CD14-positive monocyte (primary cell): ENCODE measurements at regions not wholly inside any gene's neighbourhood (a gene's known extent, or its start where the extent isn't known, plus 50 kb on each side); places are given as distances from the start of the nearest gene placed in this dataset.

Source experiments
- DNase-seq, 3 donors: peaks; one replicate each; pipeline ENCODE4 v3.0.0-alpha.2; 2011 to 2022
- H2AFZ ChIP-seq: 2 replicates; pipeline ENCODE4 v1.6.0; 2012; ENCODE audit warnings: mild to moderate bottlenecking, low read depth, low read length, inconsistent platforms; ENCODE audit not compliant: insufficient read depth, poor library complexity, severe bottlenecking
- H3K27ac ChIP-seq, 2 donors: 1 replicate in 1 of 2; 2 replicates in 1 of 2; pipeline ENCODE4 v1.5.1; 2012 to 2013; ENCODE audit warnings: low read length in 2 of 2, control low read depth in 1 of 2, inconsistent platforms in 1 of 2, low read depth in 1 of 2, mild to moderate bottlenecking in 1 of 2
- H3K27me3 ChIP-seq, 2 donors: one replicate each; pipeline versions ENCODE4 v1.6.0 to v1.6.1; 2011 to 2013; ENCODE audit warnings: low read length in 2 of 2; ENCODE audit not compliant: control insufficient read depth in 2 of 2, insufficient read depth in 2 of 2
- H3K36me3 ChIP-seq, 2 donors: replicated peaks in 1 of 2; 1 replicate in 1 of 2; 2 replicates in 1 of 2; pipeline versions ENCODE4 v1.5.1 to v1.6.1; 2012 to 2013; ENCODE audit warnings: low read length in 2 of 2, control low read depth in 1 of 2, inconsistent platforms in 1 of 2, mild to moderate bottlenecking in 1 of 2; ENCODE audit not compliant: insufficient read depth in 2 of 2, control insufficient read depth in 1 of 2
- H3K4me1 ChIP-seq, 2 donors: 1 replicate in 1 of 2; 2 replicates in 1 of 2; pipeline versions ENCODE4 v1.5.1 to v1.6.1; 2012 to 2013; ENCODE audit warnings: low read length in 2 of 2, control low read depth in 1 of 2, inconsistent platforms in 1 of 2, mild to moderate bottlenecking in 1 of 2, moderate library complexity in 1 of 2; ENCODE audit not compliant: insufficient read depth in 2 of 2, control insufficient read depth in 1 of 2
- H3K4me2 ChIP-seq: replicated peaks from 2 replicates; pipeline ENCODE3; 2012; ENCODE audit warnings: low read length, moderate library complexity, mild to moderate bottlenecking; ENCODE audit not compliant: poor library complexity, severe bottlenecking; ENCODE audit errors: extremely low read depth
- H3K4me3 ChIP-seq, 3 experiments: fragments of 200-600 bp in 1 of 3; sonication (generic) in 1 of 3; replicated peaks in 1 of 3; 1 replicate in 2 of 3; 2 replicates in 1 of 3; pipeline ENCODE4 v1.5.1; 2011 to 2013; ENCODE audit warnings: low read length in 3 of 3, mild to moderate bottlenecking in 3 of 3, control low read depth in 2 of 3, low read depth in 2 of 3, inconsistent platforms in 1 of 3, moderate library complexity in 1 of 3
- H3K79me2 ChIP-seq: 2 replicates; pipeline ENCODE4 v1.6.0; 2012; ENCODE audit warnings: mild to moderate bottlenecking, control low read depth, inconsistent platforms, low read length, moderate library complexity; ENCODE audit not compliant: insufficient read depth
- H3K9ac ChIP-seq: 2 replicates; pipeline ENCODE4 v1.6.0; 2017; ENCODE audit warnings: low read length, mild to moderate bottlenecking; ENCODE audit not compliant: insufficient read depth, poor library complexity, severe bottlenecking
- H3K9me3 ChIP-seq, 2 donors: replicated peaks in 1 of 2; 1 replicate in 1 of 2; 2 replicates in 1 of 2; pipeline versions ENCODE4 v1.5.1 to v1.6.1; 2012 to 2013; ENCODE audit warnings: low read length in 2 of 2, control low read depth in 1 of 2; ENCODE audit not compliant: control insufficient read depth in 1 of 2, insufficient read depth in 1 of 2
- H4K20me1 ChIP-seq: 2 replicates; pipeline ENCODE4 v1.6.0; 2012; ENCODE audit warnings: mild to moderate bottlenecking, low read length, control low read depth, moderate library complexity; ENCODE audit not compliant: insufficient read depth
- H3K27ac Mint-ChIP-seq, 7 donors: one replicate each; pipeline ENCODE4 v1.8.0; 2020; ENCODE audit warnings: mild to moderate bottlenecking in 7 of 7, mixed read lengths in 7 of 7, moderate library complexity in 6 of 7, inconsistent platforms in 2 of 7
- H3K27me3 Mint-ChIP-seq, 3 donors: one replicate each; pipeline ENCODE4 v1.8.0; 2021 to 2022; ENCODE audit warnings: low read depth in 3 of 3, mild to moderate bottlenecking in 3 of 3, mixed read lengths in 3 of 3, moderate library complexity in 3 of 3, inconsistent platforms in 1 of 3
- H3K36me3 Mint-ChIP-seq, 2 donors: one replicate each; pipeline ENCODE4 v1.8.0; 2020; ENCODE audit warnings: mixed read lengths in 2 of 2, inconsistent platforms in 1 of 2, mild to moderate bottlenecking in 1 of 2
- H3K4me1 Mint-ChIP-seq: one replicate; pipeline ENCODE4 v1.8.0; 2020; ENCODE audit warnings: mild to moderate bottlenecking, mixed read lengths
- H3K4me3 Mint-ChIP-seq, 2 donors: one replicate each; pipeline ENCODE4 v1.8.0; 2020; ENCODE audit warnings: mild to moderate bottlenecking in 2 of 2, mixed read lengths in 2 of 2, moderate library complexity in 1 of 2
- H3K9me3 Mint-ChIP-seq, 7 donors: one replicate each; pipeline ENCODE4 v1.8.0; 2020 to 2022; ENCODE audit warnings: mixed read lengths in 7 of 7, mild to moderate bottlenecking in 6 of 7, moderate library complexity in 6 of 7, inconsistent platforms in 2 of 7
- CTCF ChIP-seq: fragments of 200-600 bp; IDR thresholded peaks from one replicate; pipeline ENCODE4 v1.8.0; 2022; ENCODE audit warnings: antibody characterized with exemption, mild to moderate bottlenecking
- WGBS: methylation state at CpG from one replicate; pipeline ENCODE4 v1.1.5; 2013; ENCODE audit warnings: missing lambda C conversion rate; ENCODE audit not compliant: insufficient coverage; 5-methylcytosine and 5-hydroxymethylcytosine counted together
- intact Hi-C, 2 donors: fragments of 100-400 bp; cut with micrococcal nuclease; formaldehyde crosslinking; loops; one replicate each; pipeline versions ENCODE4 v1.15.0 to v1.15.1; 2023

DNA sequence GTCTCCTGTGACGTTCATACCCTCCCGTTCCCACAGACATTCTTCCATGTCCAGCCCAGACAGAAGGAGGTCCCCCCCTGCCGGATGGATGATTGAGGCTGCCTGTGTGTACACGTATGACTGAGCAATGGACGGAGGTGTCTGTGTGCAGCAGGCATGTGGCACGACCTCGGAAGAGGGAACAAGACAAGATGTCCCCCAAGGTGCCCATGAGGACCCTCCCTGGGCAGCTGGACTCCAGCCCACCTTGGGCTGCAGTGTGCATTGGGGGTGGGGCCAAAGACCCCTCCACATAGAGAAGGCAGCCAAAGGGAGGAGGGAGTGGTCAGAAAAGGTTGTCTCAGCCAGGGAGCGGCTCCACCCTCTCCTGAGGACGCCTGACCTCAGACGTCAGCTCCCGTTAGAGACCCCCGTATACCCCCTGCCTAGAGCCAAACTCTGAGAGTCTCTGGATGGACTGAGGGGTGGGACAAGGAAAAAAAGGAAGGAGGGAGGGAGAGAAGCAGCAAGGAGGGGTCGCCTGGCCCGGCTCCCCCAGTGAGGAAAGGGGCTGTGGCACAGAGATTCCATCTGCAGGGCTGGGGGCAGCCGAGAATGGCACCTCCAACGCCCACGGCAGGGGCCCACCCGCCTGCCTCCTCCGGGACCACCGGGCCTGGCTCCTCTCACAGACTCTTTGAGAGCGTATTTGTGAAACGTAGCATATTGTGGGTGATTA, 92.9 kb upstream of the BHLHE23 start:
- no peak overlapping the region for H3K4me2 ChIP-seq
- H3K27ac ChIP-seq: no peak overlapping the region
- H3K36me3 ChIP-seq: no peaks in the 10 kb centered on the region
- H3K27me3 ChIP-seq: peaks cover 0 to 14% of the 10 kb centered on the region in 2 donors
- intact Hi-C loops: no loop called here
- DNase-seq: no peak
- H3K79me2 ChIP-seq: no peaks in the 10 kb centered on the region
- Mint-ChIP-seq H3K4me3 (no peak overlapping the region), H3K27ac (no peak overlapping the region), H3K9me3 (peaks cover 2 to 13% (median 5%) of the 10 kb centered on the region in 7 donors), H3K27me3 (peaks cover 12 to 35% (median 25%) of the 10 kb centered on the region in 3 donors), H3K4me1 (peaks cover 7% of the 10 kb centered on the region), H3K36me3 (no peaks in the 10 kb centered on the region)
- H3K9me3 ChIP-seq: peaks cover 0 to 9% of the 10 kb centered on the region in 2 donors
- WGBS: 60% methylated on average over 16 of the region's 22 CpGs
- H3K9ac ChIP-seq: no peak overlapping the region
- no peaks in the 10 kb centered on the region for H4K20me1 ChIP-seq
- H3K4me1 ChIP-seq: peaks cover 3 to 14% of the 10 kb centered on the region in 2 donors
- no peak overlapping the region for H2AFZ ChIP-seq
- no peak for TF ChIP-seq CTCF
- no peak overlapping the region for H3K4me3 ChIP-seq

DNA sequence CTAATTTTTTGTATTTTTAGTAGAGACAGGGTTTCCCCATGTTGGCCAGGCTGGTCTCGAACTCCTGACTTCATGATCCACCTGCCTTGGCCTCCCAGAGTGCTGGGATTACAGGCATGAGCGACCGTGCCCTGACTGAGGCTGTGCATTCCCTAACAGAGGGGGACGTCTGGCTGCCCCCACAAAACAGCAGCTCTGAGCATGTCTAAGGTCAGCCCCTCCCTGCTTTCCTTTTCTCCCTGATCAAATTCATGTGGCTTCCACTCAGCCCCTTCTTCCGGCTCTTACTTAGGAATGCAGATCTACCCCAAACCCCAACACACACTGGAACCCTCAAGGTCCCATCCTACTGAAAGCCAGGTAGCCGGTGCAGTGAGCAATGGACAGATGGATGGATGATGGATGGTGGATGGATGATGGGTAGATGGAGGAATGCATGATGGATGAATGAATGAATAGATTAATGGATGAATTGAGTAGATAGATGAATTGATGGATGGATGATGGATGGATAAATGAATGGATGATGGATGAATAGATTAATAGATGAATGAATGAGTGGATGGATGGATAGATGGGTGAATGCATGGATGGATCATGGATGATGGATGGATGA, 91.5 kb upstream of the BHLHE23 start:
- intact Hi-C loops: no loop called here
- no peak overlapping the region for H3K4me2 ChIP-seq
- no peak overlapping the region for H3K27ac ChIP-seq
- no peak for DNase-seq
- Mint-ChIP-seq H3K4me1 (peaks cover 7% of the 10 kb centered on the region), H3K27me3 (peaks cover 12 to 29% (median 20%) of the 10 kb centered on the region in 3 donors), H3K27ac (no peak overlapping the region), H3K9me3 (peaks cover 0 to 10% (median 5%) of the 10 kb centered on the region in 7 donors), H3K36me3 (no peaks in the 10 kb centered on the region), H3K4me3 (no peak overlapping the region)
- H3K4me3 ChIP-seq: no peak overlapping the region
- H4K20me1 ChIP-seq: no peaks in the 10 kb centered on the region
- no peaks in the 10 kb centered on the region for H3K79me2 ChIP-seq
- TF ChIP-seq CTCF: no peak
- H3K27me3 ChIP-seq: peaks cover 0 to 11% of the 10 kb centered on the region in 2 donors
- H3K4me1 ChIP-seq: peaks cover 3 to 14% of the 10 kb centered on the region in 2 donors
- no peak overlapping the region for H2AFZ ChIP-seq
- H3K9me3 ChIP-seq: no peaks in the 10 kb centered on the region
- 74% methylated on average over 4 of the region's 6 CpGs for WGBS
- no peak overlapping the region for H3K9ac ChIP-seq
- no peaks in the 10 kb centered on the region for H3K36me3 ChIP-seq
